Glutamatergic neuron (in vitro differentiated cells): ENCODE measurements at regions not wholly inside any gene's neighbourhood (a gene's known extent, or its start where the extent isn't known, plus 50 kb on each side); places are given as distances from the start of the nearest gene placed in this dataset.

Source experiments
- DNase-seq: peaks from one replicate; pipeline ENCODE4 v3.0.0; 2022
- H3K27ac Mint-ChIP-seq: one replicate; pipeline ENCODE4 v1.8.0; 2020; ENCODE audit warnings: mild to moderate bottlenecking, mixed read lengths, inconsistent platforms; ENCODE audit not compliant: unreplicated experiment
- H3K27me3 Mint-ChIP-seq: one replicate; pipeline ENCODE4 v1.8.0; 2020; ENCODE audit warnings: mild to moderate bottlenecking, moderate library complexity, mixed read lengths, inconsistent platforms; ENCODE audit not compliant: unreplicated experiment
- H3K36me3 Mint-ChIP-seq: one replicate; pipeline ENCODE4 v1.8.0; 2020; ENCODE audit warnings: mild to moderate bottlenecking, mixed read lengths, inconsistent platforms; ENCODE audit not compliant: unreplicated experiment
- H3K4me1 Mint-ChIP-seq: one replicate; pipeline ENCODE4 v1.8.0; 2020; ENCODE audit warnings: mild to moderate bottlenecking, low read depth, mixed read lengths, inconsistent platforms; ENCODE audit not compliant: unreplicated experiment
- H3K4me3 Mint-ChIP-seq: one replicate; pipeline ENCODE4 v1.8.0; 2020; ENCODE audit warnings: mild to moderate bottlenecking, mixed read lengths, inconsistent platforms; ENCODE audit not compliant: unreplicated experiment
- H3K9me3 Mint-ChIP-seq: one replicate; pipeline ENCODE4 v1.8.0; 2020; ENCODE audit warnings: mild to moderate bottlenecking, moderate library complexity, mixed read lengths, inconsistent platforms; ENCODE audit not compliant: unreplicated experiment
- TF ChIP-seq, protein P1 (sequence below): fragments of 200-600 bp; sonication (generic); IDR thresholded peaks from one replicate; pipeline ENCODE4 v1.5.0; 2021; ENCODE audit not compliant: partially characterized antibody, unreplicated experiment

DNA sequence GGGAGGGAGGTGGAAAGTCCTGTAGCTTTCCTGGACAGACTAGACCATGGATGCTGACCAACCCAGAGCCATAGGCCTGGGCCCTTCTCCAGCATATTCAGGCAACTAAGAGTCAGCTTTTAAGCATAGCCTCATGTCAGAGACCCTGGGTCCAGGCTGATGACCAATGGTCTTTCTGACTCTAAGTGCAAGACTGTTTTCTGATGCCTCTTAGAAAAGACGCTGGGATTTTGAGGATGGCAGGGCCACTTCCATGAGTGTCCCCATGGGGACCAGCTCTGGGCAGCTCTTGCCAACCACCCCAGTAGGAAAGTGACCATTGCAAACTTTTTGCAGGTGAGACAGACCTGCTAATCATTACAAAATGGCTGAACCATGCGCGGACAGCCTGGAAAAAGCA is 135.6 kb upstream of the KL start:
- no peak overlapping the region for H3K4me3 Mint-ChIP-seq
- TF ChIP-seq, protein P1, sequence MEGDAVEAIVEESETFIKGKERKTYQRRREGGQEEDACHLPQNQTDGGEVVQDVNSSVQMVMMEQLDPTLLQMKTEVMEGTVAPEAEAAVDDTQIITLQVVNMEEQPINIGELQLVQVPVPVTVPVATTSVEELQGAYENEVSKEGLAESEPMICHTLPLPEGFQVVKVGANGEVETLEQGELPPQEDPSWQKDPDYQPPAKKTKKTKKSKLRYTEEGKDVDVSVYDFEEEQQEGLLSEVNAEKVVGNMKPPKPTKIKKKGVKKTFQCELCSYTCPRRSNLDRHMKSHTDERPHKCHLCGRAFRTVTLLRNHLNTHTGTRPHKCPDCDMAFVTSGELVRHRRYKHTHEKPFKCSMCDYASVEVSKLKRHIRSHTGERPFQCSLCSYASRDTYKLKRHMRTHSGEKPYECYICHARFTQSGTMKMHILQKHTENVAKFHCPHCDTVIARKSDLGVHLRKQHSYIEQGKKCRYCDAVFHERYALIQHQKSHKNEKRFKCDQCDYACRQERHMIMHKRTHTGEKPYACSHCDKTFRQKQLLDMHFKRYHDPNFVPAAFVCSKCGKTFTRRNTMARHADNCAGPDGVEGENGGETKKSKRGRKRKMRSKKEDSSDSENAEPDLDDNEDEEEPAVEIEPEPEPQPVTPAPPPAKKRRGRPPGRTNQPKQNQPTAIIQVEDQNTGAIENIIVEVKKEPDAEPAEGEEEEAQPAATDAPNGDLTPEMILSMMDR = no peak
- H3K9me3 Mint-ChIP-seq = no peaks in the 10 kb centered on the region
- DNase-seq = no peak
- no peak overlapping the region for H3K27ac Mint-ChIP-seq
- peaks cover 2% of the 10 kb centered on the region for H3K27me3 Mint-ChIP-seq
- H3K36me3 Mint-ChIP-seq = no peaks in the 10 kb centered on the region
- H3K4me1 Mint-ChIP-seq = no peaks in the 10 kb centered on the region

GRCh38 chr13:32881074-32881776 is 135.0 kb upstream of the KL start:
- H3K9me3 Mint-ChIP-seq = no peaks in the 10 kb centered on the region
- no peak for DNase-seq
- no peaks in the 10 kb centered on the region for H3K36me3 Mint-ChIP-seq
- H3K4me1 Mint-ChIP-seq = no peaks in the 10 kb centered on the region
- TF ChIP-seq, protein P1 = no peak
- H3K27ac Mint-ChIP-seq = no peak overlapping the region
- H3K27me3 Mint-ChIP-seq = peaks cover 2% of the 10 kb centered on the region
- no peak overlapping the region for H3K4me3 Mint-ChIP-seq

DNA sequence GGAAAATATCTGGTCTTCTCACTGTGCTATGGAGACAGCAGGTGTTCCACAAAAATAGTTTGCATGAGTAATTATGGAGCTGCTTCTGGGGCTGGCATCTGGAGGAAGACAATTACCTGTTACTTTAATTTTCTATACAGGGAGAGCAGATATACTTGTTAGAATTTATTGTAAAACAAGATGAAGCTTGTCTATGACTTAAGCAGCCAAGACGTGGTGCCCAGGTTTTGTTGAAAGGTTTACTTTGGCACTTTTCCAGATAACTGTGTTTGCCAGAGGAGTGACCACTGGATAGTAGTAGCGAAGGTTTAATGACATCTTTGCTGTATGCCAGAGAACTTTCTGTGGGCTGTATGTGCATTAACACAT is 134.5 kb upstream of the KL start:
- Mint-ChIP-seq H3K4me1 (no peaks in the 10 kb centered on the region), H3K27ac (no peak overlapping the region), H3K36me3 (no peaks in the 10 kb centered on the region), H3K9me3 (no peaks in the 10 kb centered on the region), H3K27me3 (peaks cover 2% of the 10 kb centered on the region), H3K4me3 (no peak overlapping the region)
- TF ChIP-seq, protein P1 = no peak
- no peak for DNase-seq

GRCh38 chr13:32882691-32883090 is 133.5 kb upstream of the KL start:
- Mint-ChIP-seq H3K27me3 (peaks cover 2% of the 10 kb centered on the region), H3K4me3 (no peak overlapping the region), H3K27ac (no peak overlapping the region)

GRCh38 chr13:32883474-32883873 is 132.7 kb upstream of the KL start:
- peaks cover 2% of the 10 kb centered on the region for H3K27me3 Mint-ChIP-seq
- H3K27ac Mint-ChIP-seq = no peak overlapping the region
- peaks cover 5% of the 10 kb centered on the region for H3K36me3 Mint-ChIP-seq
- TF ChIP-seq, protein P1 = no peak
- H3K9me3 Mint-ChIP-seq = peaks cover 2% of the 10 kb centered on the region
- no peak overlapping the region for H3K4me3 Mint-ChIP-seq
- DNase-seq = no peak
- H3K4me1 Mint-ChIP-seq = no peaks in the 10 kb centered on the region

More at GRCh38 chr13:32882691-32883090, 133.5 kb upstream of the KL start:
- DNase-seq = no peak
- Mint-ChIP-seq H3K4me1 (no peaks in the 10 kb centered on the region), H3K9me3 (peaks cover 2% of the 10 kb centered on the region), H3K36me3 (peaks cover 5% of the 10 kb centered on the region)
- TF ChIP-seq, protein P1 = no peak
